SW 1271 (cell line): ENCODE measurements at regions not wholly inside any gene's neighbourhood (a gene's known extent, or its start where the extent isn't known, plus 50 kb on each side); places are given as distances from the start of the nearest gene placed in this dataset.
"Not testable (repeated sequence)": the region's sequence is repeated elsewhere in the genome, so short reads cannot be mapped to it uniquely, and the experiment has no call there.

Experiments
- DNase-seq, 2 experiments: peaks; one replicate each; lab custom pipeline; 2025; lab: John Stamatoyannopoulos, UW

DNA sequence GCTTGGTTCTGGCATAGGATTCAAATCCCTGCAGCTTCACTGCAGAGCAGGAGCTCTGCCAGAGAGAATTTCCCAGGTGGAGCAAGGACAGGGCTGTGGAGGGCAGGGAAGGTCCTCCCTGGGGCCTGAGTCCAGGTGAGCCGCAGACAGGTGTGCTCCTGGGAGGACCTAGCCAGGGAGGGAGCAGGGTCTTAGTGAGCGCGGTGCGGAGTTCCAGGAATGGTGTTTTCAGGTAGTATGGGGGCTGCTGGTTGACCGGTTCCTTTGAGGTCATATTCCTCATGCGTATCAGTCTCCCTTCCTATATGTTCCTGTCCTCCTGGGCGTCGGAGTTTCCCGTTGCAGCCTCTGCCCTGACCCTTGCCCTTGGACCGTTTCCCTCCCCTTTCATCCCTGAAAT lies 813.3 kb downstream of the KCNJ18 start:
- no peak for DNase-seq

DNA sequence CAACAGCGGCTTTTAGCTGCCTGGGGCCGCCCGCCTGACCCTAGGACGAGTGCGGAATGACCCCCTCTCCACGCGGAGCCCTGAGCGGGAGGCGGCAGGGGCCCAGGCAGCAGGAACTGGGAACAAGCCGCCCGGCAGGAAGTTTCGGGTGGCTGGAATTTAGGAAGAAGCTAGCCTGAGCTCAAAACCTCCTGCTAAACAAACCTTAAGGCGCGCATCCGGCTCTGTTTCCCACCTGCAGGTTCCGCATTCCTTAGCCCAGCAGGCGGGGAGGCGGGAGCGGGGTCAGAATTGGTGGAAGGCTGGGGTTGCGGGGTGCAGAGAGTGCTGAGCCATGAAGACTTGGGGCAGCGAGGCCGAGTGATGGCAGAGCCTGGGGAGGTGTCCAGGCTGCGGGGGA lies 813.9 kb downstream of the KCNJ18 start:
- DNase-seq: no peak

DNA sequence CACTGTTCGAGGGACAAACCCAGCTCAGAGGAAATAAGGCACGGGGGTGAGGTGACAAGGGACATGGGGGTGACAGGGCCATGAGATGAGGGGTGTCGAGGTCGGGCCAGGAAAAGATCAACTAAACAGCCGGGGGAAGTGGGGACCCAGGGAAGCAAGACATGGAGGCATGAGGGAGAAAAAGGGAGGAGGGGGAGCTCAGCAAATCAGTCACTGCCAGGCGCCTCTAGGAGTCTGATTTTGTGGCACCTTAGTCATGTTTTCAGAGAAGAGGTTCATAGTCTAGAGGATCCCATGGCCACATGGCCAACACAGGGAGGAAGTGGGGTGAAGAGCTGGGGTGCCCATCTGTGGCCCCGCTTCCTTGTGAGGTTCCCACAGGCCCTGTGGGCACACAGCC lies 814.5 kb downstream of the KCNJ18 start:
- no peak for DNase-seq

- peak in 1 of 2 experiments; percentile 41 for DNase-seq
These were observed 815.5 kb downstream of the KCNJ18 start for GRCh38 chr17:22507823-22508222.

- DNase-seq: no peak
These were observed 818.2 kb downstream of the KCNJ18 start for GRCh38 chr17:22510504-22510903.

DNA sequence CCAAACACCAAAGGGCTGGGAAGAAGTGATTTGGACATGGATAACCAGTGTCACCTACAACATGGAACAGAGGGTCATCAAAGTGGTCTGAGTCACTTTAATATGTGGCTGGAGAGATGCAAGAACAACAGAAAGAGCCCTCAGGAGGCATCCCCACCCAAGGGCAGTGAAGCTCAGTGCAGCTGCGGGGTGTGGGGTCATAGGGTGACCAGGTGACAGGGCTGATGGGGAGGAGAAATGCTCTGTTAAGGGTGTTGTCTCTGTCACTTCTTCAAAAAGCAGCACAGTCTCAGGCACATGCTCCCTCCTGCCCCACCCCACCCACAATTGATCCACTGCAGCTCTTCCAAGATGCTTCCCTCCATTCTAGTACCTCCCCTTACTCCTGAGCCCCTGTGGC lies 819.1 kb downstream of the KCNJ18 start:
- no peak for DNase-seq

DNA sequence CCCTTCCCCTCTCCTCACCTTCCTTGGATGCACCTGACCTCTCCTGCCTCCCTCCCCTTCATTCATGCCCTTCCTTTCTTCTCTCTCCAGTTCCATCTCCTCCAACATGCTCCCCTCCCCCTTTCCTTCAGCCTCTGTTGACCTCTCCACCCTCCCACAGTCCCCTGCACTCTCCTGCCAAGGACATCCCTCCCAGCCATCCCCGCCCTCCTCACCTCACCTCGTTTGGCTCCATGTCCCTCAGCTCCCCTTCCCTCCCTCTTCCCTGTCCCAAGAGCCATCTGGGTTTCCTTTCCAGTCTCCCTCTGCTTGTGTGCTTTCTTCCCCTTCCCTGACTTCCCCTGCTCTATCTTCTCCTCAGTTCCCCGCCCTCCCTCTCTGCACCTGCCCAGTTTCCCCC lies 819.7 kb downstream of the KCNJ18 start:
- no peak for DNase-seq

DNA sequence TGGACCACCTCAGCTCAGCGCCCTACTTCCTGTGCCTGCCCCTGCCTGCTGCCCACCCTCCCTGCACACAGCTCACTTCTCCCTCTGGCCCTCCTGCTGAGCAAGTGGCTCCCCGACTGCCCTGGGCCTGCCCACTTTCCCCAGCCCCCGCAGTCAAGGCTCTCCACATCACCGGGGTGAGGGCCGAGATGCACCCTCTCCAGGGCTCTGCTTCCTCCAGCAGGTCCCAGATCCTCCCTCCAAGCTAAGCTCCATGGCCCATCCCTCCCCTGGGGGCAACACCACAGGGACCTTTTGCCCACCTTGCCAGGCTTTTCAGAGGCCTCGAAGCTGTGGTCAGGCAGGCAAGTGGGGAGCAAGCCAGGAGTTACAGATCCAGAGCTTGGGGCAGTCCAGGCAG lies 820.2 kb downstream of the KCNJ18 start:
- DNase-seq: no peak

GRCh38 chr17:22512997-22513538 lies 820.7 kb downstream of the KCNJ18 start:
- peak in 1 of 2 experiments; percentile 2 for DNase-seq

- no peak for DNase-seq
These were observed 822.0 kb downstream of the KCNJ18 start for GRCh38 chr17:22514315-22514714.

GRCh38 chr17:22514767-22515320 lies 822.5 kb downstream of the KCNJ18 start:
- DNase-seq: no peak

DNA sequence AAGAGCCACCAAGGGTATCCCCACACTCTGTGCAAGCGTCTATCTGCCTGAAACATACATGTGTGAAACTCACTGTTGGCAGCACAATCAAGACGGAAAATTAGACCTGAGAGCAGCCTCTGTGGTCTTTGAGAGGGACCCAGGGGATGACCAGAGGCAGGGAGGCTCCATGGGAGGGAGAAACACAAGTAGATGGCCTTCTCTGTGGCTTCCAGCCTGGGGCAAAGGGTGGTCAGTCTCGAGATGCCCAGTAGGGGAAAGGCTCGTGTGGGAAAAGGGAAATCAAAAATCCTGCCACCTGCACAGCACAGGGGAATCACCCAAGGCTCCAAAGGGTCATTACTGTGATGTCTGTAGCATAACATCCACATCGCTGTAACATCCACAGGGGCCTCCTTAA lies 823.3 kb downstream of the KCNJ18 start:
- no peak for DNase-seq

- DNase-seq: no peak
These were observed 824.7 kb downstream of the KCNJ18 start for GRCh38 chr17:22516861-22517636.

DNA sequence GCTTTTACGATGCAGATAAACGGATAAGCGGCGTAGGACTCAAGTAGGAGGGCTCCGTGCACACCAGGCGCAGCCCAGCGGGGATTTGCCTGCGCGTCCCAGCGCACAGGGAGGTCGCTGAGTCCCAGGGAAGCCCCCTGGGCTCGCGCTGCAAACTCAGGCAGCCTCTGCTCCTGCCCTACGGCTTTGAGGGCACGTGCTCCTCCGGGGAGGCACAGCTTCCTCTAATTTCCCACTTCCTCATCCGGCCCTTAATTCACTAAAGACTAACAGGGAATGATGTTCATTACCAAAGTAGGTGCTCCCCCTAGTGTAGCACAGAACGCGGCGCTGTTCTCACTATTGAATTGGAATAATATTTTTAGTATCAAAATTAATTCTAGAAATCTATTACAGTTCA lies 825.4 kb downstream of the KCNJ18 start:
- DNase-seq: peak in 1 of 2 experiments; percentile 32

DNA sequence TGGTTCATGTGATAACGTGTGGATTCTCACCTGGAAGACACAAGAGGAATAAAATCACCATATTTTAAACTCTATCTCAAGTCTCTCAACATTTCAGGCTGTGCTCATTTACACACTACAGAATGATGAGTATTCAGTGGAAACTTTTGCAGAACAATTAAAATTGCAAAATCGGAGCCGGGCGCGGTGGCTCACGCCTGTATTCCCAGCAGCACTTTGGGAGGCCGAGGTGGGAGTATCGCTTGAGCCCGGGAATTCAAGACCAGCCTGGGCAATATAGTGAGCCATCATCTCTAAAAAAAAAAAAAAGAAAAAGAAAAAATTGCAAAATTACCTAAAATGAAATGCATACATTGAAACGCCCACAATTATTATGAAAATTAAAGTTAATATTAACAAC lies 825.9 kb downstream of the KCNJ18 start:
- no peak for DNase-seq

- DNase-seq: not testable (repeated sequence)
These were observed 856.5 kb downstream of the KCNJ18 start for GRCh38 chr17:22548873-22549272.

DNA sequence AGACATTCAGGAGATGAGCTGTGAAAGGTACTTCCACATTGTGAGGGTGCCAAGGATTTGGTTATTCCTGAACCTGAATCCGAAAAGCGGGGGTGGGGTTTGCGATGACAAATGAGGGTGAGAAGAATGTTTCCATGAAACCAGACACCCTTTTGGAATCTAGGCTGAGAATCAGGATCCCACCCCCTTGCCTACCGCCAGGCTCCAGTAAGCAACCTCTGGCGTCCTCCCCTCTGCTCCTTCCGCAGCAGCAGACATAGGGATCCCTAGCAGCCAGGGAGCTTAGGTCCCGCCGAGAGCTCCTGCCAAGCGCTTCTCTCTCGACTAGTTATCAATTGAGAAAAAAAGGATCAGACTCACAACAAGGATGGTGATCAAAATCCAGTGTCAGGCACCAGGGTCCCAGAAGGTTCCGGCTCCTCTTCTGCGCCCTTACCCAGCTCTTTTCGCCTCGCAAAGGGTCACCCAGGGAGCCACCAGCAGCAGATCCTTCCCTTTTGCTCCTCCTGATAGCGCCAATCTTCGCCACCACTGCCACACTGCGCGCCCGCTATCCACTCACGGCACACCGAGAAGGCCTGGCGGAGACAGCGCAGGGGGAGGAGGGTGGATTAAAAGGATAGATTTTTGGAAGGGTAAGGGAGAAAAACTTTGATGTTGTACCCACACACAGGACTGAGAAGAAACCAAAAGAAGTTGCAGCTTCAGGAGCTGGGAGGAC lies 859.5 kb downstream of the KCNJ18 start:
- not testable (repeated sequence) for DNase-seq

GRCh38 chr17:22569459-22570143 lies 877.3 kb downstream of the KCNJ18 start:
- no peak for DNase-seq

GRCh38 chr17:22570144-22570845 lies 878.0 kb downstream of the KCNJ18 start:
- DNase-seq: no peak

- no peak for DNase-seq
These were observed 907.0 kb downstream of the KCNJ18 start for GRCh38 chr17:22599322-22599721.

- peak in 1 of 2 experiments; percentile 39 for DNase-seq
These were observed 908.4 kb downstream of the KCNJ18 start for GRCh38 chr17:22600644-22601298.
